Vagina (tissue), 2 donors: ENCODE measurements at regions not wholly inside any gene's neighbourhood (a gene's known extent, or its start where the extent isn't known, plus 50 kb on each side); places are given as distances from the start of the nearest gene placed in this dataset.
A peak's percentile ranks its signal among the peaks of the same experiment; 100 is the strongest.

Source experiments
- DNase-seq, 2 donors: peaks; one replicate each; pipeline ENCODE4 v3.0.0-alpha.2; 2017; ENCODE audit errors: extremely low spot score in 2 of 2
- H3K27ac ChIP-seq: fragments of 200-600 bp; sonication (generic); one replicate; pipeline ENCODE4 v1.5.1; 2019
- H3K27me3 ChIP-seq: fragments of 200-600 bp; sonication (generic); one replicate; pipeline ENCODE4 v1.5.1; 2019
- H3K36me3 ChIP-seq, 2 donors: fragments of 200-600 bp; sonication (generic); one replicate each; pipeline ENCODE4 v1.5.1; 2017 to 2019
- H3K4me1 ChIP-seq: fragments of 200-600 bp; sonication (generic); one replicate; pipeline ENCODE4 v1.5.1; 2019
- H3K4me3 ChIP-seq, 2 donors: fragments of 200-600 bp; sonication (generic); 1 replicate in 1 of 2; 2 replicates in 1 of 2; pipeline ENCODE4 v1.5.1; 2016 to 2019
- H3K9me3 ChIP-seq: fragments of 200-600 bp; sonication (generic); one replicate; pipeline ENCODE4 v1.5.1; 2019
- POLR2A ChIP-seq, 2 donors: fragments of 450-650 bp; IDR thresholded peaks; one replicate each; pipeline ENCODE4 v1.6.1; 2017; ENCODE audit warnings: antibody characterized with exemption in 2 of 2, mild to moderate bottlenecking in 2 of 2, moderate library complexity in 2 of 2
- POLR2AphosphoS5 ChIP-seq, 2 donors: sonication (generic); formaldehyde crosslinking; IDR thresholded peaks; one replicate each; pipeline ENCODE4 v1.9.0; 2017; ENCODE audit warnings: antibody characterized with exemption in 2 of 2, mild to moderate bottlenecking in 2 of 2, low read depth in 1 of 2; ENCODE audit not compliant: insufficient read depth in 1 of 2
- intact Hi-C: fragments of 100-400 bp; cut with DNase I; formaldehyde crosslinking; loops from one replicate; pipeline ENCODE4 v1.15.1; 2023
- TF ChIP-seq, protein P1 (sequence below), 3 experiments: fragments of 450-650 bp in 2 of 3; fragments of 200-600 bp in 1 of 3; sonication (generic) in 1 of 3; IDR thresholded peaks; one replicate each; pipeline ENCODE4 v1.5.1; 2017 to 2019; ENCODE audit warnings: antibody characterized with exemption in 3 of 3, mild to moderate bottlenecking in 2 of 3, moderate library complexity in 2 of 3

DNA sequence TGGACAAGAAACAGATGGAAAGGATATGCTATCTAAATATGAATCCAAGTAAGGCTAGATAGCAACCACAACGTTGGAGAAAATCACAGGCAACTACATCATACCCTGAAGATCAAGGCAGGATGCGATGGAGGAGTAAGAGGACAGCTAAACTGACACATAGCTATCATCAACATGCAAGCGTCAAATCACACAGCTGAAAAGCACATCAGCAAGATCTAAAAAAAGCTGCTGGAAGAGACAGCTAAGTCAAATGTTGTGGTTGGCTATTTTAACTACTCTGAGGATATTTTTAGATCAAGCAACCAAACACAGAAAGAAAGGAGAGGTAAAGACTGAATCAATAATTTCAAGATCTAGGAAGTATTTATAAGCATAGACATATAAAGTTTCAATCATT is 466.9 kb downstream of the BRD1 start:
- Histone ChIP-seq H3K27ac (no peak overlapping the region), H3K27me3 (no peaks in the 10 kb centered on the region), H3K4me3 (no peak overlapping the region), H3K4me1 (no peaks in the 10 kb centered on the region), H3K36me3 (no peaks in the 10 kb centered on the region), H3K9me3 (no peaks in the 10 kb centered on the region)
- TF ChIP-seq POLR2AphosphoS5 (IDR thresholded peaks at IDR 0.05; ENCODE audit: insufficient read depth in 1 of 2, low read depth in 1 of 2) (no peak), POLR2A (IDR thresholded peaks at IDR 0.05) (no peak)
- TF ChIP-seq, protein P1, sequence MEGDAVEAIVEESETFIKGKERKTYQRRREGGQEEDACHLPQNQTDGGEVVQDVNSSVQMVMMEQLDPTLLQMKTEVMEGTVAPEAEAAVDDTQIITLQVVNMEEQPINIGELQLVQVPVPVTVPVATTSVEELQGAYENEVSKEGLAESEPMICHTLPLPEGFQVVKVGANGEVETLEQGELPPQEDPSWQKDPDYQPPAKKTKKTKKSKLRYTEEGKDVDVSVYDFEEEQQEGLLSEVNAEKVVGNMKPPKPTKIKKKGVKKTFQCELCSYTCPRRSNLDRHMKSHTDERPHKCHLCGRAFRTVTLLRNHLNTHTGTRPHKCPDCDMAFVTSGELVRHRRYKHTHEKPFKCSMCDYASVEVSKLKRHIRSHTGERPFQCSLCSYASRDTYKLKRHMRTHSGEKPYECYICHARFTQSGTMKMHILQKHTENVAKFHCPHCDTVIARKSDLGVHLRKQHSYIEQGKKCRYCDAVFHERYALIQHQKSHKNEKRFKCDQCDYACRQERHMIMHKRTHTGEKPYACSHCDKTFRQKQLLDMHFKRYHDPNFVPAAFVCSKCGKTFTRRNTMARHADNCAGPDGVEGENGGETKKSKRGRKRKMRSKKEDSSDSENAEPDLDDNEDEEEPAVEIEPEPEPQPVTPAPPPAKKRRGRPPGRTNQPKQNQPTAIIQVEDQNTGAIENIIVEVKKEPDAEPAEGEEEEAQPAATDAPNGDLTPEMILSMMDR (IDR thresholded peaks at IDR 0.05), result no peak
- intact Hi-C loops, result no loop called here
- DNase-seq, result no peak

DNA sequence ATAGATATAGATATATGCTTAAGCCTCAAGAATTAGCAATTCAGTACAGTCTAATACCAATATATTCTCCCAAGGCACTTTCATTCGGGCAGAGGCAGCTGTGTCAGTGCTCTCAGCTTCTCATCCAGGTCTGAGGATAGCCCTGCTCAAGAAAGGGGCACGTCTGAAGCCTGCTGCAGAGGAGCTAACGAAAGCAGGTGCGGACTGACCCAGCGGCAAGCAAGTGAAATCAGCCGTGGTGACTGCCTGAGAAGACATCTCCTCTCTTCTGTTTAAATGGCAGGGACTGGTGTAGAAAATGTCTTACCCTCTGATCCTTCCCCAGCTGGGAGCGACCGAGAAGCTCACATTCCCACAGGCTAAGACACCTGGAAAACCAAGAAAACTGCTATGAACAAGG is 468.6 kb downstream of the BRD1 start:
- intact Hi-C loops, result no loop called here
- no peaks in the 10 kb centered on the region for H3K27me3 ChIP-seq
- no peak overlapping the region for H3K27ac ChIP-seq

DNA sequence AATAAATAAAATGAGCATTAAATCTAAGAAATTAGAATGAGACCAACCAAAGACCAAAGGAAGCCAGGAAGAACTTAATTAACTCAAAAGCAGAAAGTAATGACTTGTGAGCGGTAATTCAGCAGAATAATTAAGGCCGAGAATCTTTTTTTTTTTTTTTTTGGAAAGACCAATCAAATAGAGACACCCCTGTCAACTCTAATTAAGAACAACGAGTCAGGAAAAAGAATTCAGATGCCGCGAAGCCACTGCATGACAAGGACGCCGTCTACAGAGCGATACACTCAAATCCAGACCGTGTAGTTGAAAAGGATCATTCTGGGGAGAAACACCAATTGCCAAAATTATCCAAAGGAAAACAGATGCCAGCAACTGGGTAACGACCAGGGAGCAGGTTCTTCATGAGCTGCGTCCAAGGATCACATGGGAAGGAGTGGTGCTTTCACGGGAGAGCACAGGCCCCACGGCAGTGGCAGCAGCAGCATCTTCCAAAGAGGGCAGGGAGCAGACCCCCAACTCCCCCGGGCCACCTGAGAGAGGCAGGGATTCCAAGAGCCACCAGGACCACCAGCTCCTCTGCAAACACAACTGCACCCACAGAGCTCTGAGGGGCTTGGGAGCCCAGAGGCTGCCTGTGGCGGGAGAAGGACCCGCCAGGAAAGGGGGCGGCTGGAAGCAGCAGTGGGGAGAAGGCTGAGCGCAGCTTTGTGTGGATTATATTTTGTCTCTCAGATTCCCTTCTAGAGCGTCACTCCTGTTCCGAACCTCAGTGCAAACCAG is 469.8 kb downstream of the BRD1 start:
- TF ChIP-seq, protein P1 (IDR thresholded peaks at IDR 0.05), result no peak
- no peak for TF ChIP-seq POLR2AphosphoS5 (IDR thresholded peaks at IDR 0.05; ENCODE audit: insufficient read depth in 1 of 2, low read depth in 1 of 2)
- TF ChIP-seq POLR2A (IDR thresholded peaks at IDR 0.05), result no peak
- no peaks in the 10 kb centered on the region for H3K36me3 ChIP-seq
- no peaks in the 10 kb centered on the region for H3K9me3 ChIP-seq
- no peak overlapping the region for H3K27ac ChIP-seq
- no peaks in the 10 kb centered on the region for H3K4me1 ChIP-seq
- no peaks in the 10 kb centered on the region for H3K27me3 ChIP-seq
- DNase-seq, result peak; percentile 37 to 93
- intact Hi-C loops, result no loop called here
- H3K4me3 ChIP-seq, result no peak overlapping the region

More for the DNA sequence above, 468.6 kb downstream of the BRD1 start:
- Histone ChIP-seq H3K36me3 (no peaks in the 10 kb centered on the region), H3K9me3 (no peaks in the 10 kb centered on the region), H3K4me3 (no peak overlapping the region), H3K4me1 (no peaks in the 10 kb centered on the region)
- TF ChIP-seq POLR2A (IDR thresholded peaks at IDR 0.05), result no peak
- no peak for TF ChIP-seq POLR2AphosphoS5 (IDR thresholded peaks at IDR 0.05; ENCODE audit: insufficient read depth in 1 of 2, low read depth in 1 of 2)
- TF ChIP-seq, protein P1 (IDR thresholded peaks at IDR 0.05), result no peak
- DNase-seq, result peak in 1 of 2 donors; percentile 40

DNA sequence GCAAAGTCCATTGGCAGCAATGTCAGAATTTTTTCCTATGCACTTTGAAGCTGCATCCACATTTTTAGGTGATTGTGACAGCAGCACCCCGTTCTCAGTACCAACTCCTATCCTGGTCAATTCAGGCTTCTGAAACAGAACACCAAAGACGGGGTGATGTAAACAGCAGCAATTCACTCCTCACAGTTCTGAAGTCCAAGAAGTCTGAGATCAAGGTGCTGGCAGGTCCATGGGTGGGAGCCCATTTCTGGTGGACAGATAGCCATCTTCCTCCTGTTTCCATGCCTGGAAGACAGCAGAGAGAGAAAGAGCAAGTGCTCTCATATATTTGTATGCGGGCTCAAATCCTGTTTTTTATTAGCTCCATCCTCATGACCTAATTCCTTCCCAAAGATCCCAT is 471.2 kb downstream of the BRD1 start:
- Histone ChIP-seq H3K4me3 (no peak overlapping the region), H3K9me3 (no peaks in the 10 kb centered on the region), H3K27me3 (no peaks in the 10 kb centered on the region), H3K27ac (no peak overlapping the region), H3K36me3 (no peaks in the 10 kb centered on the region), H3K4me1 (no peaks in the 10 kb centered on the region)
- TF ChIP-seq POLR2AphosphoS5 (IDR thresholded peaks at IDR 0.05; ENCODE audit: insufficient read depth in 1 of 2, low read depth in 1 of 2) (no peak), POLR2A (IDR thresholded peaks at IDR 0.05) (no peak)
- TF ChIP-seq, protein P1 (IDR thresholded peaks at IDR 0.05), result no peak
- peak; percentile 25 to 52 for DNase-seq
- intact Hi-C loops, result no loop called here

DNA sequence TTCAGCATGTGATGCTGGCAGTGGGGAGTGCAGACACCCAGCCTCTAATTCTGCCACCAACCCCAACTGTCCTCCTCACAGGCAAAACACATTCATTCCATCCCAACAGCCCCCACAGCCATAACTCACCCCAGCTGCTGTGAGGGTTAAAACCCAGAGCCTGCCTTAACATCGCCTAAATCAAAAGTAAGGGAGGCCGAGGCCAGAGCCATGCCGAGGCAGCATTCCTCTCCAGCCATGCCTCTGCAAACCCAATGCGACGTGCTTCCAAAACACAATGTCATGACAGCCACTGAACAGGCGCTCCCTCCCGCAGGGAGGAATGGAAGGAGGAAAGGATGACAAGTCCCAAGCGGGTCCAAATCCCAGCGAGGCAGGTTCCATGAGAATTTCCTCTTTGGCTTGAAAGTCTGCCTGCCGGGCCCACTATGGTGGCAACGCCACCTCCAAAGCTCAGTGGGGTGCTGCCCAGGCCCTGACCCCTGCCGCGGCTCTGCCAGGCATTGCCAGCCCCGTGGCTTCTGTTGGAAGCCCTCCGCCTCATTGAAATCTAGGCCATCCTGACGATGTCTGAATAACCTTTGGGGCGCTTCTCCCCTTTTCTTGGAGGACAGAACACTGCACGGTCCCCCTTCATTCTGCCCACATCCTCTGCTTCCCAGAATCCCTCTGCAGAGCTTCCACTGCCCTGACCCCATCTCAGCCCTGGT is 472.3 kb downstream of the BRD1 start:
- TF ChIP-seq, protein P1 (IDR thresholded peaks at IDR 0.05), result no peak
- no peak for TF ChIP-seq POLR2A (IDR thresholded peaks at IDR 0.05)
- TF ChIP-seq POLR2AphosphoS5 (IDR thresholded peaks at IDR 0.05; ENCODE audit: insufficient read depth in 1 of 2, low read depth in 1 of 2), result no peak
- intact Hi-C loops, result no loop called here
- H3K9me3 ChIP-seq, result no peaks in the 10 kb centered on the region
- no peak overlapping the region for H3K27ac ChIP-seq
- no peaks in the 10 kb centered on the region for H3K36me3 ChIP-seq
- no peak overlapping the region for H3K4me3 ChIP-seq
- H3K4me1 ChIP-seq, result no peaks in the 10 kb centered on the region
- DNase-seq, result peak; percentile 52 to 58
- H3K27me3 ChIP-seq, result no peaks in the 10 kb centered on the region
